Activated effector memory CD4-positive, alpha-beta T cell treated with anti-CD3 and anti-CD28 coated beads, Interleukin-2, amount 50 U/mL, for 16 hours (primary cell): ENCODE measurements at regions not wholly inside any gene's neighbourhood (a gene's known extent, or its start where the extent isn't known, plus 50 kb on each side); places are given as distances from the start of the nearest gene placed in this dataset.
"Not testable (repeated sequence)": the region's sequence is repeated elsewhere in the genome, so short reads cannot be mapped to it uniquely, and the experiment has no call there.

Experiments
- DNase-seq: peaks from one replicate; pipeline ENCODE4 v3.0.0-alpha.2; 2020

- no peak for DNase-seq
These were observed 75.7 kb upstream of the BNIP2 start for GRCh38 chr15:59764775-59765174.

GRCh38 chr15:59762558-59762957, 73.4 kb upstream of the BNIP2 start:
- DNase-seq, result no peak

- not testable (repeated sequence) for DNase-seq
These were observed 71.1 kb upstream of the BNIP2 start for GRCh38 chr15:59760256-59760655.

GRCh38 chr15:59751552-59752413, 62.7 kb upstream of the BNIP2 start:
- DNase-seq, result no peak

- no peak for DNase-seq
These were observed 57.7 kb upstream of the BNIP2 start for GRCh38 chr15:59746777-59747176.

- no peak for DNase-seq
These were observed 52.3 kb upstream of the BNIP2 start for GRCh38 chr15:59741274-59741906.

GRCh38 chr15:59739557-59740186, 50.6 kb upstream of the BNIP2 start:
- no peak for DNase-seq
